ENCODE measurements at regions not wholly inside any gene's neighbourhood (a gene's known extent, or its start where the extent isn't known, plus 50 kb on each side); places are given as distances from the start of the nearest gene placed in this dataset.

DNA sequence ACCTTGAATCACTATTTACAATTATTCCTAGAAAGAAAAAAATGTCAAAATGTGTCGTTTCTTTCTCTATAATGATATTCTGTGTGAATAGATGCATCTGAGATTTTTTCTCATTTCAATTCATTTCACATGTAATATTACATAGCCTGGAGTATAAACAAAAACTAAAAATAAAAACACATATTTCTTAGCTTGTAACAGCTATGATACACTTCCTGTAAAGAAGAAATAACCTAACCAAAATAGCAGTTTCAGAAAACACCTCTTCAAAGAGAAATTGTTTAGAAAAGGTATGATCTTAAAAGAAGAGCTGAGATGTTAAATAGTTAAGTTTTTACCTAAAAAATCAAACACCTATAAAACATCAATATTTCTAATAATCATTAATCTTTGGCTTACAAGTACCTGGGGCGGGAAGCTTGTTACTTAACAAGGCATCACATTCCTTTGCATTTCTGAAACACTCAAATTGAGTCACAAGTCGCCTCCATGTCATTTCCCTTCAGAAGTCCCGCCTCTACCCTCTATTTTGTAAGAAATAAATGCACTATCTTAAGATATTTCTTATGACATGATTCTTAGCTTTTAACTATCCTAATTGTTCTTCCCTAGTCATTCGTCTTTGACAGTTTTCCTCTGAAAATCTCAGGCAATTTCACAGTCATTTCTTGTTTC, 76.5 kb downstream of the PCDH18 start:
- Histone ChIP-seq H3K9me3 (ENCODE audit: control insufficient read depth, insufficient read depth, low read length) (no peaks in the 10 kb centered on the region), H3K4me2 (ENCODE audit: low read length) (no peak overlapping the region), H3K79me2 (ENCODE audit: control insufficient read depth, low read length) (no peaks in the 10 kb centered on the region), H4K20me1 (ENCODE audit: control insufficient read depth, insufficient read depth, low read depth, low read length) (no peaks in the 10 kb centered on the region), H3K4me3 (ENCODE audit: low read length) (no peak overlapping the region), H3K36me3 (ENCODE audit: control insufficient read depth, low read length) (no peaks in the 10 kb centered on the region), H3F3A (ENCODE audit: control insufficient read depth, insufficient read depth) (no peaks in the 10 kb centered on the region), H3K9me2 (replicated peaks; ENCODE audit: control insufficient read depth, low read length) (no peaks in the 10 kb centered on the region), H3K4me1 (ENCODE audit: control insufficient read depth, low read length) (no peaks in the 10 kb centered on the region), H3K27me3 (ENCODE audit: control insufficient read depth, low read length) (no peaks in the 10 kb centered on the region), H3K27ac (ENCODE audit: low read depth, low read length) (no peak overlapping the region)
- TF ChIP-seq, protein P1, sequence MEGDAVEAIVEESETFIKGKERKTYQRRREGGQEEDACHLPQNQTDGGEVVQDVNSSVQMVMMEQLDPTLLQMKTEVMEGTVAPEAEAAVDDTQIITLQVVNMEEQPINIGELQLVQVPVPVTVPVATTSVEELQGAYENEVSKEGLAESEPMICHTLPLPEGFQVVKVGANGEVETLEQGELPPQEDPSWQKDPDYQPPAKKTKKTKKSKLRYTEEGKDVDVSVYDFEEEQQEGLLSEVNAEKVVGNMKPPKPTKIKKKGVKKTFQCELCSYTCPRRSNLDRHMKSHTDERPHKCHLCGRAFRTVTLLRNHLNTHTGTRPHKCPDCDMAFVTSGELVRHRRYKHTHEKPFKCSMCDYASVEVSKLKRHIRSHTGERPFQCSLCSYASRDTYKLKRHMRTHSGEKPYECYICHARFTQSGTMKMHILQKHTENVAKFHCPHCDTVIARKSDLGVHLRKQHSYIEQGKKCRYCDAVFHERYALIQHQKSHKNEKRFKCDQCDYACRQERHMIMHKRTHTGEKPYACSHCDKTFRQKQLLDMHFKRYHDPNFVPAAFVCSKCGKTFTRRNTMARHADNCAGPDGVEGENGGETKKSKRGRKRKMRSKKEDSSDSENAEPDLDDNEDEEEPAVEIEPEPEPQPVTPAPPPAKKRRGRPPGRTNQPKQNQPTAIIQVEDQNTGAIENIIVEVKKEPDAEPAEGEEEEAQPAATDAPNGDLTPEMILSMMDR (IDR thresholded peaks at IDR 0.05; ENCODE audit: low read depth, low read length, poor library complexity, severe bottlenecking): no peak
- no peak for TF ChIP-seq EZH2phosphoT487 (IDR thresholded peaks at IDR 0.05; ENCODE audit: borderline replicate concordance, low read length)

DNA sequence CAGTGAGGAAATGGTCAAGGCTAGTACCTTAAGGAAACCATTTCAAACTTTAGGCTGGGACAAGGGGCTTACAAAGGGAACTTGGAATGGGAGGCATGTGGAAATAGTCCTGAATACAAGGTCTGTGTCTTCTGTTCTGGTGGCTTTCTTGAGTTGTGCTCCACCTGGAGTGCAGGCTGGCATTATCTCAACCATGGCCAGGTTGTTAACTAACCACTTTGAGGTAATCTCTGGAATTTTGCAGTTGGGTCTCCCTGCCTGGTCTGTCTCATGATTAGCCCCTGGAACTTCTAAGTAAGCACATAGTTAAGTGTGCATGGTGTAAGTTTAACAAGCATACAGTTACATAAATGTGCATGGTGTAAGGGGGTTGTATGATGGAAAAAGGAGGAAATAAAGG, 77.5 kb downstream of the PCDH18 start:
- Histone ChIP-seq H3K9me2 (replicated peaks; ENCODE audit: control insufficient read depth, low read length) (no peaks in the 10 kb centered on the region), H3K9me3 (ENCODE audit: control insufficient read depth, insufficient read depth, low read length) (no peaks in the 10 kb centered on the region), H3K4me2 (ENCODE audit: low read length) (no peak overlapping the region), H4K20me1 (ENCODE audit: control insufficient read depth, insufficient read depth, low read depth, low read length) (no peaks in the 10 kb centered on the region), H3F3A (ENCODE audit: control insufficient read depth, insufficient read depth) (no peaks in the 10 kb centered on the region), H3K4me1 (ENCODE audit: control insufficient read depth, low read length) (no peaks in the 10 kb centered on the region), H3K79me2 (ENCODE audit: control insufficient read depth, low read length) (no peaks in the 10 kb centered on the region), H3K4me3 (ENCODE audit: low read length) (no peak overlapping the region), H3K27ac (ENCODE audit: low read depth, low read length) (no peak overlapping the region), H3K27me3 (ENCODE audit: control insufficient read depth, low read length) (no peaks in the 10 kb centered on the region), H3K36me3 (ENCODE audit: control insufficient read depth, low read length) (no peaks in the 10 kb centered on the region)
- no peak for TF ChIP-seq EZH2phosphoT487 (IDR thresholded peaks at IDR 0.05; ENCODE audit: borderline replicate concordance, low read length)
- TF ChIP-seq, protein P1 (IDR thresholded peaks at IDR 0.05; ENCODE audit: low read depth, low read length, poor library complexity, severe bottlenecking): no peak

DNA sequence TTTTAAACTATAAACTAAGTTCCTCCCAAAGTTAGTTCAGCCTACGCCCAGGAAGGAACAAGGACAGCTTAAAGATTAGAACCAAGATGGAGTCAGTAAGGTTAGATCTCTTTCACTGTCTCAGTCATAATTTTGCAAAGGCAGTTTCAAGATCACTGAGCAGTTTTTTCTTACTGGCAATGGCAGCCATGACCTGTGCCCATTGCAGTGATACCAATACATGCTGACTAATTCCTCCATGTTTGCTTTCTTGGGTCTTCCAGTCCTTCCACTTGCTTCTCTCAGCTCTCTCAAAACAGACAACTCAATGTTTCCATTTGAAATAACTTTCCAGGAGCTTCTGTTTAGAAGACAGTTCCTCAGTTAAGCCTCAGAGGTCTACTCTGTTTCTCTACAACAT, 79.5 kb downstream of the PCDH18 start:
- H3K9me2 ChIP-seq (replicated peaks; ENCODE audit: control insufficient read depth, low read length): no peaks in the 10 kb centered on the region
- H3F3A ChIP-seq (ENCODE audit: control insufficient read depth, insufficient read depth): no peaks in the 10 kb centered on the region
- no peaks in the 10 kb centered on the region for H4K20me1 ChIP-seq (ENCODE audit: control insufficient read depth, insufficient read depth, low read depth, low read length)
- no peak overlapping the region for H3K4me3 ChIP-seq (ENCODE audit: low read length)
- no peaks in the 10 kb centered on the region for H3K79me2 ChIP-seq (ENCODE audit: control insufficient read depth, low read length)
- H3K27me3 ChIP-seq (ENCODE audit: control insufficient read depth, low read length): no peaks in the 10 kb centered on the region
- no peak for TF ChIP-seq EZH2phosphoT487 (IDR thresholded peaks at IDR 0.05; ENCODE audit: borderline replicate concordance, low read length)
- TF ChIP-seq, protein P1 (IDR thresholded peaks at IDR 0.05; ENCODE audit: low read depth, low read length, poor library complexity, severe bottlenecking): no peak
- H3K9me3 ChIP-seq (ENCODE audit: control insufficient read depth, insufficient read depth, low read length): no peaks in the 10 kb centered on the region
- no peaks in the 10 kb centered on the region for H3K4me1 ChIP-seq (ENCODE audit: control insufficient read depth, low read length)
- no peak overlapping the region for H3K27ac ChIP-seq (ENCODE audit: low read depth, low read length)
- no peak overlapping the region for H3K4me2 ChIP-seq (ENCODE audit: low read length)
- H3K36me3 ChIP-seq (ENCODE audit: control insufficient read depth, low read length): no peaks in the 10 kb centered on the region
